D341Med (cell line): ENCODE measurements at regions not wholly inside any gene's neighbourhood (a gene's known extent, or its start where the extent isn't known, plus 50 kb on each side); places are given as distances from the start of the nearest gene placed in this dataset.

ENCODE experiments used
- DNase-seq: peaks from one replicate; pipeline ENCODE4 v3.0.0; 2012; ENCODE audit warnings: low spot score

DNA sequence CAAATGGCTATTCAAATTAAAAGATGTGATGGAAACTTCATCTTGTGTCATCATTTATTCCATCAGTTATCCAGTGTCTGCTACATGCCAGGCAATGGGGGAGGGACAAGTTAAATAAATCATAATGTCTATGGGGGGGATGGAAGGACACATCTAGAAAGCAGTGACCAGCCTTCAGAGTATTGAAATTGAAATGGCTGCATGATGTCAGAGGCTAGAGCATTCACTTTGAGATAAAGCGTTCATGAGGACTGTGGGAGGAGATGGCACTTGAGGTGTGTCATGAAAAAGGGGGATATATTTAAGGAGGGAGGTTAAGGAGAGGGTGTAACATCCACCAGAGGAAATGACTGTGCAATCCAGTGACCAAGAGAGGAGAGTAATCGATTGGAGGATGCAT is 50.6 kb downstream of the SLIT2 start:
- DNase-seq = no peak

DNA sequence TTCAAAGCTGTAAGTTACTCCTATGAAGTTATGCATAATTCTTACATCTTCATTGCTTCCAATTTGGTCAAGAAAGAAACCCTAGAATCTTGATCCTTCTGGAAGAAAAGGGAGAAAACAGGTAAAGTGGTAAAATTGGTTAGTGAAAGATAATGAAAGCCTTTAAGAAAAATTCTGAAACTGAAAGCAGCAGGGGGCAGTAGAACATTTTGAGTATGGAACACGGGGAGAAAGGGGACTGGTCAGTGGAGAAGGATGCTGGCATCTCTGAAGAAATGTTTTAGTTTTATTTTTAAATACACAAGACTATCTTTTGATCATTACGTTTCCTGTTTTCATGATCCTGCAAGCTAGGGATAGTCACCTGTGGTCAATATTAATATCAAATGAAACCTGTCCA is 54.3 kb downstream of the SLIT2 start:
- DNase-seq = peak; percentile 39

DNA sequence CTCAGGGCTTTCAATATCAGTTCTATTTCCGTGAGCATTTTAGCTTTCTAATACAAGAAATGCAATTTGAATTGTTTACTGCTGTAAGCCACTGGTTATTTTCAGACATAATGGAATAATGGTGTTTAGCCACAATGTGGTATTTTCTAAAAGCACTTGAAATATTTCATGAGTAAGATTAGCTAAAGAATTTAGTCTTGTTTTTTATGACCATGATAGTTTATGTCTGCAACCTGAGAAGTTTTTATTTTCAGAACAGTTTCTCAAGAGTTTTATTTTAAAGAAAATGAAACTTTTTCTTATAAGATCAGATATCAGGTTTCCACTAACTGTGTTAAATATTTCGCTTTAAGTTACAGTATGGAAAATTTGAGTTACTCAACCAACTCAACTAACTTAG is 60.2 kb downstream of the SLIT2 start:
- DNase-seq = no peak

DNA sequence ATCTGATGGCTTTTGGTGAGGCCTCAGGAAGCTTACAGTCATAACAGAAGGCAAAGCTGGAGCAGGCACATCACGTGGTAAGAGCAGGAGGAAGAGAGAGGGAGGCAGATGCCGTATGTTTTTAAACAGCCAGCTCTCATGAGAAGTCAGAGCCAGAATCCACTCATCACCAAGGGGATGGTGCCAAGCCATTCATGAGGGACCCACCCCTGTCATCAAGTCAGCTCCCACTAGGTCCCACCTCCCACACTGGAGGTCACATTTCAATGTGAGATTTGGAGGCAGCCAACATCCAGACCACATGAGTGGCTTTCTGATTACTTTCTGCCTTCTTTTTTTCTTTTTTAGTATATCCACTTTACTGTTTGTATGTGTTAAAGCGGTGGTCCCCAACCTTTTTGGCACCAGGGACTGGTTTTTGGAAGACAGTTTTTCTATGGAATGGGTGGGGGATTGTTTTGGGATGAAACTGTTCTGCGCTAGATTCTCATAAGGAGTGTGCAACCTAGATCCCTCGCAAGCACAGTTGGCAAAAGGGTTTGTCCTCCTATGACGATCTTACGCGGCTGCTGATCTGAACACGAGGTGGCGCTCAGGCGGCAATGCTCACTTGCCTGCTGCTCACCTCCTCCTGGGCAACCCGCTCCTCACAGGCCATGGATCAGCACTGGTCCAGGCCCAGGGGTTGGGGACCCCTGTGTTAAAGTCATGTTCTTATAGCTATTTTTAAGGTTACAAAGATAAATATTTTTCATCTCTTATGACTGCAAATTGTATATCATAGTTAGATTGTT is 61.7 kb downstream of the SLIT2 start:
- no peak for DNase-seq

DNA sequence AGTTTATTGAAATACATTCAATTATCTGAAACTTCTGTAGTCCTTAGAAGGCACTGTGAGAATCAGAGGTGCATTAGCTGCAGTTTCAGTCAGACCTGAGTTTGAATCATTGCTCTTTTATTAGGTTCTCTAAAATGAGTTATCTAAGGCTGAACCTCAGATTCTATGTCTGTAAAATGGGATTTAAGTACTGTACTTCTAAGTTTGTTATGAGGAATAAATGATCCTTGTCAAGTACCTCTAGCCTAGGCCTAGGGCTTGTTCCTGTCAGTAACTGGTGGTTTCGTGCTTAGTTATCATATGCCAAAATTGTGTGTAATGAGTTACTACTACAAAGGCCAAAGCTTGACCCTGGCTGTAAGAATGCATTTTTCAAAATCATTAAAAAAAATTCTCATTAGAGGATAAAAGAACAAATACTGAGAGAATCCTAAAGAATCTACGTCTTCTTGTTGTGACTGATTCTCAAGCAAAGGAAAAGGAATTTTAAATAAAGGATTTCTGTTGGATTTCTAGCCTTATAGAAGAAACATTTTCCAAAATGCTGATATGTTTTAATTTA is 65.8 kb downstream of the SLIT2 start:
- DNase-seq = no peak

DNA sequence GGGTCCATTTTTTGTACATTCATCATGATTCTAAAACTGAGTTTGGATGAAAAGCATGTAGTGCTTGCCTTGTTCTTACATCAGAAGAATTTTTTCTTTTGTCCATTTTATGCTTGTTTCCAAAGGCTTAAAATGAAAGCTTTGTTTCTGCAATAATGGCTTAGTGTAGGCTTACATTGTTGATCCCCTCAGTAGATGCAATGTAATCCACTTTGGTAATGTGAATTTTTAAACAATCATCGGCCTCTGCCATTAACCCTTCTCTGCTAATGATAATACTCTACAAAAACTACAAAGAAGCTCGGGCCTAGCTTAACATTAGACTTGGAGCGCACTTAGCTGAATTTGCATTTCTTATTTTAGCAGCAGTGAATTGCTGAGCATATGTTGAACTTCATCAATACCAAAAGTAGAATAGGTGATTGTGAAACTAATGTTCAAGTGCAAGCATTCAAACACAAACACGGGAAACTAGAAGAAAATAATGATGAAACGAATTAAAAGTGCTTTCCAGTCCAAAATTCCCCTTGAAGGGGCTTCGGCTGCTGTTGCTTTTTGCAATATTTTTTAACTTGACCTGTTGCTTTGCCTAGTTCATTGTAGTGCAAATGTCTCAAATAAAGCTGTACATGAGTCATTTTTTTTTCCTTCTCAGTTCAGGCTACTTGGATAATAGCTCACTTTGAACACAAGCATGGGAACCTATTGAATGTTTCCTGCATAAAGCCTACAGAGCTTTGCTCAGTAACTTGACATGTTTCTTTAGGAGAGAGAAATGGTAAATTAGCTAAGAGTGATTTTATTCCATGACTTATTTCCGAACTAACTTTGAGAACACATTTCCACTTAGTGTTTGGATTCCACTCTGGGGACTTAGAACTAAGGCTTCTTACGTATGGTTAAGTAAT is 66.5 kb downstream of the SLIT2 start:
- peak; percentile 37 for DNase-seq

DNA sequence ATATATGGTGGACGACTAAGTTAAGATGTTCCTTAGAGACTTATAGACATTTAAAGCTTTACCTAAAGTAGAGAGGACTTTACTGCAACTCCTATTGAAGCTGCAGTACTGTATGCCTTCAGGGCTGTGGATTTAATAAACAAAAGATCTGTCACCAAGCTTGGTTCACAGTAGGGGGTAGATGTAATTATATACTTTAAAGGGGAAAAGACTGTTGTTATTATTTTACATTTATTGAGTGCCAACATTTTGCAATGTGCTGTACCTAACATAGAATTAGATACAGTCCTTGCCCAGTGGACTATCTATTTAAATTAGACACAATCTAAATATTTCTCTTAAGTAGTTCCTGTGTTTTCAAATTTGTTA is 67.2 kb downstream of the SLIT2 start:
- no peak for DNase-seq

DNA sequence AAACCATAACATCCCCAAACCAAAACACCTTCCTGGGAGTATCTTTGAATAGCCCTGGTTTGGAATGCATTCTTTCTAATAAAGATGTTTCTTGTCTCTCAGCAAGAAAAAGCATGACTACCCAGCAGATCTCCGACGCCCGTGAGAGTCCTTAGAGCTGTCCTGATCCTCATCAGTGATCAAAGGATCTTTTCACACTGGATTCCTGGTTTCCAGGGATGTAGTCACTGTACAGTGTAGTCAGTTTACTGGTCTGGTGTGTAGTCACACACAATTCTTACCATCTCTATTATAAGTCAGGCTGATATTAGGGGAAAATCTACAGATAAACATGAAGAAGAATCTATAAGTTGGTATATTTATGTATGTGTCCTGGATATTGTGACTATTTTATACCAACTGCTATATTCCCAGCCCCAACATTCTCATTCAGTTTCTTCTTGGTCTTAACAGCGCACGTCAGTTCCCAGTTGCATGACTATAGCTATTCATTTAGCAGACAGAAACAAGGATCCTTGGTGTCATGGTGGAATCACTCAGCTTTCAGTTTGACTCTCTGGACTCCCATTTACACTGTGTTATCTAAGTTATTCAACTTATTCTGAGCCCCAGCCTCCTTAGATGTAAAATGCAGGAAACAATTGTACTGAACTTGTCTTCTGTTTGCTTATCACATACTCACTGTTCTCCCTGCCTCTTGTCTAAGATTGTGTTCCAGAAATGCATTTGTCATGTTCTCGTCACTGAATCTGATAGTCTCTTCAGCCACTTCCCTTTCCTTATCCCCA is 68.3 kb downstream of the SLIT2 start:
- DNase-seq = no peak

DNA sequence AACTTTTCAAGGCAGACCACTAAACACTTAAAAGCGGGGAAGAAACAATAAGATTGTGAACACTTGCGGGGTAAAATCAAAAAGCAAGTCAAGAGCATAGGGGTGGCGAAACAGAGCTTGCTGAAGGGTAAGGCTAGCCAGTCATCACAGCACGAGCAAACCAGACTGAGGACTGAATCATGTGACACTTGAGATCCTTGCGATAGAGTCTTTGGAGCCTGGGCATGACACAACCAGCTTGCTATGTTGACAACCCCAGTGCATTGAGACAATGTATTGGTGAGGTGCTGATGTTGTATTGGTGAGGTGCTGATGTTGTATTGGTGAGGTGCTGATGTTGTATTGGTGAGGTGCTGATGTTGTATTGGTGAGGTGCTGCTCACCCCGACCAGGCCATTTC is 72.3 kb downstream of the SLIT2 start:
- DNase-seq = no peak

DNA sequence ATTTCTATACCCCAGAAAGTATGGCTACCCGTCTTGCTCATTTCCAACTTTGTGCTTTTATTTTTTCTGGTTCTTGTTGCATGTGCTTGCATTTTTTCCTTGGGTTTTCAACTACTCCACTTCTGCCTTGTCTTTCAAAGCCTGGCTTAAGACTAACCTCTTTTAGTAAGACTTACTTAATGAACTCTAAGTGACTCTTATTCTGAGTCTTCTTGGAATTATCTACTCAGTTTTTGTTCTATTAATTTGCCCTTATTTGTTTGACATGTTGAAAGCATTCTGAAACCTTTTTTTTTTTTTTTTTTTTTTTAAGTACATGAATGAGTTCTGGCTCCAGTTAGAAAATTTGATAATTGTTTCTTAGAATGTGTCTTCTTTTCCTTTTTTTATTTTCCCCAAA is 74.8 kb downstream of the SLIT2 start:
- no peak for DNase-seq

DNA sequence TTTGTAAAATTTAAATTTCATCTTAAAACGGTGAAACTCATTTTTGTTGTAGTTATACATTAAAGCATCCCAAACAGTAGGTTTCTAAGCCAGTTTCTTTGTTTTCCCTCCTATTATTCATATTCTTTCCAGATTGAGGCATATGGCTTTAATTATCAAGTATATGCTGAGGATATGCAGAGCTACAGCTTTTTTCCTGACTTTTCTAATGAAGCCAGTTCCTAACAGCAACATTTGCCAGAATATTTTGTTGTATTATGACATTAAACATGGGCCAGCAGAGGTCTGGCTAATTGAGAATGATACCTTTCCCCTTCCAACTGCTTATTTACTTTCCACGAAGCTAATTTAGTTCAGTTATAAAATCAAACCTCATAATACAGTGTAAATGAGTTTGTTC is 75.3 kb downstream of the SLIT2 start:
- no peak for DNase-seq

DNA sequence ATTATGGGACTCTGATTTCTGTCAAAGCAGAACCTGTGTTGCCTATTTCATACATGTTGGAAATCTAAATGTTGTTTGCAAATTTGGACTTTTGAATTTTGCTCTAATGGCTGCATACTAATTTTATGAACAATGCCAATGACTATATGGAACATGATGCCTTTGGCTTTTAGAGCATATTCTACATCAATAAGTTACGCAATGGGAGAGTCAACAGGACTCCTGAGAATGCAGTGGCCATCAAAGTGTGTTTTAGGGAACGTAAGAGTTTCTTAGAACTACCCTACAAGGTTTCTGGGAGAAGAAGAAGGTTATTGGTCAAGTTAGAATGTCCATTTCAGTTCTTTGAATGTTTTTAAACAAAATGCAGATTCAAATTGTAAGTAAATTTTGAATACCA is 76.1 kb downstream of the SLIT2 start:
- DNase-seq = no peak

DNA sequence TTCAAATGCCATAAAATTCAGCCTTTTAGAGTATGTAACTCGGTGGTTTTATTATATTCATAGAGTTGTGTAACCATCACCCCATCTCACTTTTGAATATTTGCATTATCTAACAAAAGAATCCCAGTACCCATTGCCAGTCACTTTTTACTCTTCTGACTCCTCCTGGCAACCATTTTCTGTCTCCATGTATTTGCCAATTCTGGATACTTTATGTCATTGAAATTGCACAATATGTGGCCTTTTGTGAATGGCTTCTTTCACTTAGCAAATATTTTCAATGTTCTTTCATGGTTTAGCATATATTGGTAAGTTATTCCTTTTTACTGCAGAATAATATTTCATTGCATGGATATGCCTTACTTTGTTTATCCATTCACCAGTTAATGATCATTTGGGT is 79.9 kb downstream of the SLIT2 start:
- no peak for DNase-seq

DNA sequence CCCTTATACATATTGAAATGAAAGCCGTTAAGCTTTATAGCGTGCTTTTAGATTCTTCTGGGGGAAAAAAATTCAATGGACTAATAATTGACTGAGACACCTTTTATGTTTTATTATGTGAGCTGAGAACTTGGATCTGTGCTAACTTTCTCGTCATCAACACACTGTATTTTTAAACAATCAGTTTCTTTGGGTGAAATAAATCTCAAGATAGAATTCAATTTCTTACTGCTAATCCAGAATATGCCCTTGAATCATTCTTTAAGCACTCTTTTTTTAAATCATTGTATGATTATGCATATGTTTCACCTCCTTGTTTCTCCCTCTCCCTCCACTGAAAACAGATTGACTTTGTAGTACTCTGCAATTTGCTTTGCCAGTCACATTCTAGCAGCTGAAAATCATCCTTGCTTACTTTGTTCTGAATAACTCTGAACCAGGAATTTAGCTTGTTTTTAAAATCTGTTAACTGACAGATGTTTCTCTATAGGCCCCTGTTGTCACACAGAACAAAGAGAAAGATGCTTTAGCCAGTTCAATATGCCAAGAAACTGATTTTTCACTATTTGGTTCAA is 81.5 kb downstream of the SLIT2 start:
- DNase-seq = no peak

DNA sequence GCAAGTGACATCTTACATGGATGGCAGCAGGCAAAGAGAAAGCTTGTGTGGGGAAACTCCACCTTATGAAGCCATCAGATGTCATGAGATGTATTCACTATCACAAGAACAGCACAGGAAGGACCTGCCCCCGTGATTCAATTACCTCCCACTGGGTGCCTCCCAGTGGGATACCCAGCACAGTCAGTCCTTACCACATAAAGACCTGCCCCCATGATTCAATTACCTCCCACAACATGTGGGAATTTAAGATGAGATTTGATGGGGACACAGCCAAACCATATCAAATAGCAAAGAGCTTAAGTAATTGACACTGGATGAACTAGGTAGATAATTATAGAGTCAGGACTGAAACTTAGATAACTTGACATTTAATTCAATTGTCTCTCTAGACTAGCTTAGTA is 85.6 kb downstream of the SLIT2 start:
- no peak for DNase-seq

DNA sequence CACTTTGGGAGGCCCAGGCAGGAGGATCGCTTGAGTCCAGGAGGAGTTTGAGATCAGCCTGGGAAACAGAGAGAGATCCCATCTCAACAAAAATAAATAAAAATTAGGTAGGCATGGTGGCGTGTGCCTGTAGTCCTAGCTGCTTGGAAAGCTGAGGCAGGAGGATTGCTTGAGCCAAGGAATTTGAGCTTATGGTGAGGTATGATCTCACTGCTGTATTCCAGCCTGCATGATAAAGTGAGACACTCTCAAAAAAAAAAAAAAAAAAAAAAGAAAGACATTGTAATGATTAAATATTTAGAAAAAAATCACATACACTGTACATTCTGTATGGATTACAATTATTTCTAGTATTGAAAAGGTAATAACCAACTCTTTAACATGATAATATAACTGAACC is 87.1 kb downstream of the SLIT2 start:
- no peak for DNase-seq

DNA sequence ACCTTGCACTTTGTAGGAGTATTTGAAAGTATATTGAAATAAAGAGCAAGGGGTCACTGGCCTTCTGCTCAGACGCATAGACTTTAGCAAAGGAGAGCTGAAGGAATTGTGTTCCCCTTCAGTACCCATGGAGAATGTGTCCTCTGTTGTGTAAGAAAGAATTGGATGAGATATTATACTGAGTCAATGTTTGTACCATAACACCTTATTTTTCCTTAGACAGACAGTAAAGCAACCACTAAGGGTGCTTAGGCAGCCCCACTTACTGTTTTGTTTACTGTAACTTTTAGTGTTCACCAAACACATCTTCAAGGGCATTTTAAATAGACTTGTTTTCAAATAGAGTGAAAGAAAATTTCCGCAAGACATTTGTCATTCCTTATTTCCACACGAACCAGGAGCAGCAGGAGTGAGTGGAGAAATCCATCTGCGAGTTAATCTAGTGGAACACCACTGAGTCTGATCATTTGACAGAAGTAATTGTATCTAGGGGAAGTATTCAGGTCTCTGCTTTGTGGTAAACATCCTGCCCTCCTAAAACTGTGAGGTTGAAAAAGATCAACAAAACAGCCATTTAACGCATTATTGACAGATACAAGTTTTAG is 89.5 kb downstream of the SLIT2 start:
- no peak for DNase-seq

DNA sequence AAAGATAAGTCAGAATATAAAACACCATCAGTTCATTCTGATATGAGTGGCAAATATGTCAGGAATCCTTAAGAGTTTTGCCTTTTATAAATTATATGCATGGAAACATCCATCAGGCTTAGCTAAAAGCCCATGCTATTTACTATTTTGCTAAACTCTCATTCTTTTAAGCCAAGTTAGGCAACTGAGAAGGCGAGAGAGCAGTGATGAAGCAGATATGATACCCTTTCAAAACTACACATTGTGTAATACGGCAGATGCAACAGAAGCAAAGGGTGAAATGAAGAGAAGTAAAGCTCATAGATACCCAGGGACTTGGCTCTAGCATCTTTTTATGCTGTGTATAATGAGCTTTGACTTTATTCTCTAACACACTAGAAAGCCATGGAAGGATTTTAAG is 95.8 kb downstream of the SLIT2 start:
- DNase-seq = no peak

DNA sequence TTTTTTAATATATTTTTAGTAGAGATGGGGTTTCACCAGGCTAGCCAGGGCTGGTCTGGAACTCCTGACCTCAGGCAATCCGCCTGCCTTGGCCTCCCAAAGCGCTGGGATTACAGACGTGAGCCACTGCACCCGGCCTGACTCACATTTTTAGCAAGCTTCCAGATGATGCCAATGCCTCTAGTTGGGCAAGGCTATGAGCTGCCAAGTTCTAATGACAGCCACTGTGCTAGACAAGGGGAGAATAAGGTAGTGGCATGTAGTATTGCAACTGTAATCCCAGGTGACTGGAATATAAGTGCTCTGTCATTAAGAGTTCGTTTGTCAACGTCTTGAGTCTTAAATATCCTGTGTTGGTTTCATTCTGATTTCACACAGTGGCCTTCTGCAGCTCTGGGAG is 96.7 kb downstream of the SLIT2 start:
- DNase-seq = no peak

DNA sequence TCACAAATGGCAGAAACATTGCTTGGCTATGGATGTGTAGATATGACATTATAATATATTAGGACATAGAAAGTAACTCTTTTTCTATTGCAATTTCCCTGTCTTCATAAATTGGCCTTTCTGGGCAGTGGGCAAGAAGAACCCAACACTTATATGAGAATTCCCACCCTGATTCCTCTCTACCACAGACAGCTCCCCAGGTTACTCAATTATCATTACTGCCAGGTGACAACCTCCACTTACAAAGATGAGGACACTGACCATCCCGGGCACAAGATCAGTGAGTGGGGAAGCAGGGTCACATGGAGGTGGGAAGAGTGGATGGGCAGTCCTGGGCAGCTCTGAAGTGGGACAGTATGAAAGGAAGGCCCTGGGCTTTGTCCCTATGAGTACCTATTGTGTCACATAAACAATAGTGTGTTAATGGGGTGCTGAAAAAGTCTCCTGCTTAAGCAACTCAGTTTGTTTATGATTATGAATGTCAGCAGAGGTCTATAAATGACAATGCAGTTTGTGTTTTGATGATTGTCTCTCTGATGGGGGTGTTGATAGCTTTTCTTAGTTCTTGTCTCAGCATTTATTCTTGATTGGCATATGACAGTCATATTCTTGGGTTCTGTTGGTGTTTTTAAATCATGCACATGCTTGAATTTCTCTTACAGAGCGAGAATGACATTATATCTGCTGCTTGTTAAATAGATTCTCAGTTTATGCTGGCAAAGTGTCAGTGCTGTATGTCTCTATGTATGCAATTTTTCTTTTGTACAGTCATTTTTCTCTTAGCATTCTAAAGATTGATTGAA is 99.9 kb downstream of the SLIT2 start:
- DNase-seq = no peak

DNA sequence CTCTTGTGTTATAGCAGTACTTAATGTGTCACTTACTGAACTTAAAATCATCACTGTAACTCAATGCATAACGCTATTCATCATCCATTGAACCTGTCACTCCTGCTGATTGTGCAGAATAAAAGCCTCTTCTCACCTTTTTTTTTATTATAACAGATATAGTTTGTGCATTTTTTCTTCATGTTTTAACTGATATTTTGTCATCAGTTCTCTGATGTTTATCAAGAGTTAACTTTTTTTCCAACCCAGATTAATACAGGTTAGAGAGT is 100.4 kb downstream of the SLIT2 start:
- no peak for DNase-seq
